ENCODE measurements at regions not wholly inside any gene's neighbourhood (a gene's known extent, or its start where the extent isn't known, plus 50 kb on each side); places are given as distances from the start of the nearest gene placed in this dataset.

- ChIA-PET CTCF (no interaction called here), POLR2A (no interaction called here)
- Histone ChIP-seq H4K20me1 (ENCODE audit: insufficient read depth) (no peaks in the 10 kb centered on the region), H3K9ac (no peak overlapping the region), H3K27me3 (ENCODE audit: insufficient read depth) (no peaks in the 10 kb centered on the region; the same call in 1 of the 2 replicates), H3K4me2 (no peak overlapping the region), H3F3A (replicated peaks; ENCODE audit: insufficient read depth) (no peaks in the 10 kb centered on the region), H3K9me2 (0 out of 2 replicates have a peak, but pooled peaks cover 2% of the 10 kb centered on the region), H3K9me3 (no peaks in the 10 kb centered on the region), H3K4me3 (ENCODE audit: low read depth in 2 of 2, low read length in 1 of 2) (no peak overlapping the region), H3K27ac (ENCODE audit: low read depth in 2 of 2, low read length in 1 of 2) (no peak overlapping the region), H2AFZ (ENCODE audit: low read depth) (no peak overlapping the region), H3K4me1 (ENCODE audit: control insufficient read depth in 1 of 2, insufficient read depth in 2 of 2, low read depth in 1 of 2, low read length in 1 of 2) (peaks cover 0 to 2% of the 10 kb centered on the region in 2 experiments; a peak in 1 of 4 replicates), H3K79me2 (ENCODE audit: insufficient read depth) (no peaks in the 10 kb centered on the region), H3K36me3 (replicated peaks in 1 of 2; ENCODE audit: control insufficient read depth in 1 of 2, insufficient read depth in 2 of 2, low read length in 1 of 2) (no peaks in the 10 kb centered on the region)
- no peak for DNase-seq
- WGBS (ENCODE audit: low lambda C conversion rate) = 9% methylated on average over 3 of the region's 3 CpGs
- TF ChIP-seq JUND (IDR thresholded peaks at IDR 0.05) = no peak
- no peak for TF ChIP-seq PBX3 (IDR thresholded peaks at IDR 0.05)
Observed at GRCh38 chr3:159482241-159482993, 506.2 kb upstream of the IL12A start.

GRCh38 chr3:159482994-159483367 lies 505.7 kb upstream of the IL12A start:
- CTCF ChIA-PET = no interaction called here

More at GRCh38 chr3:159482994-159483367, 505.7 kb upstream of the IL12A start:
- Histone ChIP-seq H3K9me3 (no peaks in the 10 kb centered on the region), H3K4me2 (no peak overlapping the region), H3K27me3 (ENCODE audit: insufficient read depth) (no peaks in the 10 kb centered on the region; the same call in 1 of the 2 replicates), H2AFZ (ENCODE audit: low read depth) (no peak overlapping the region), H4K20me1 (ENCODE audit: insufficient read depth) (no peaks in the 10 kb centered on the region), H3K79me2 (ENCODE audit: insufficient read depth) (no peaks in the 10 kb centered on the region), H3K4me1 (ENCODE audit: control insufficient read depth in 1 of 2, insufficient read depth in 2 of 2, low read depth in 1 of 2, low read length in 1 of 2) (peaks cover 0 to 5% of the 10 kb centered on the region in 2 experiments; a peak in 1 of 4 replicates), H3K4me3 (ENCODE audit: low read depth in 2 of 2, low read length in 1 of 2) (no peak overlapping the region), H3F3A (replicated peaks; ENCODE audit: insufficient read depth) (no peaks in the 10 kb centered on the region), H3K9me2 (0 out of 2 replicates have a peak, but pooled peaks cover 2% of the 10 kb centered on the region), H3K27ac (ENCODE audit: low read depth in 2 of 2, low read length in 1 of 2) (no peak overlapping the region), H3K9ac (no peak overlapping the region), H3K36me3 (replicated peaks in 1 of 2; ENCODE audit: control insufficient read depth in 1 of 2, insufficient read depth in 2 of 2, low read length in 1 of 2) (no peaks in the 10 kb centered on the region)
- TF ChIP-seq TAF1 (IDR thresholded peaks at IDR 0.05; ENCODE audit: borderline replicate concordance, low read depth, low read length) = no peak
- TF ChIP-seq NFIC (IDR thresholded peaks at IDR 0.05; ENCODE audit: borderline replicate concordance) = no peak
- TF ChIP-seq REST (IDR thresholded peaks at IDR 0.05; ENCODE audit: low read depth, low read length) = no peak
- TF ChIP-seq GABPA (IDR thresholded peaks at IDR 0.05; ENCODE audit: low read depth) = no peak
- TF ChIP-seq USF1 (IDR thresholded peaks at IDR 0.05; ENCODE audit: borderline replicate concordance, low read depth) = no peak
- TF ChIP-seq RCOR1 (IDR thresholded peaks at IDR 0.05; ENCODE audit: low read length) = no peak
- TF ChIP-seq EZH2phosphoT487 (IDR thresholded peaks at IDR 0.05; ENCODE audit: borderline replicate concordance, low read depth) = no peak
- TF ChIP-seq TCF12 (IDR thresholded peaks at IDR 0.05) = no peak
- TF ChIP-seq MEF2A (IDR thresholded peaks at IDR 0.05; ENCODE audit: borderline replicate concordance, low read depth) = no peak
- no peak for TF ChIP-seq MAX (IDR thresholded peaks at IDR 0.05; ENCODE audit: low read depth)
- TF ChIP-seq TEAD4 (IDR thresholded peaks at IDR 0.05; ENCODE audit: borderline replicate concordance, insufficient read depth) = no peak
- TF ChIP-seq YY1 (IDR thresholded peaks at IDR 0.05; ENCODE audit: low read depth) = no peak
- TF ChIP-seq JUND (IDR thresholded peaks at IDR 0.05) = no peak
- no peak for TF ChIP-seq SMC3 (IDR thresholded peaks at IDR 0.05; ENCODE audit: low read depth, low read length)
- no peak for TF ChIP-seq USF2 (IDR thresholded peaks at IDR 0.05; ENCODE audit: borderline replicate concordance, low read depth, low read length)
- POLR2A ChIA-PET = no interaction called here
- no peak for DNase-seq
- 36% methylated on average over 5 of the region's 5 CpGs for WGBS (ENCODE audit: low lambda C conversion rate)
